ENCODE measurements at regions not wholly inside any gene's neighbourhood (a gene's known extent, or its start where the extent isn't known, plus 50 kb on each side); places are given as distances from the start of the nearest gene placed in this dataset.

- H3K9me3 ChIP-seq (replicated peaks in 1 of 3): no peaks in the 10 kb centered on the region
- intact Hi-C loops (cut with DNase I): no loop called here
- no peaks in the 10 kb centered on the region for H3K27me3 ChIP-seq
- DNase-seq: no peak
- TF ChIP-seq POLR2A (IDR thresholded peaks at IDR 0.05): no peak
- no peak for TF ChIP-seq CTCF (IDR thresholded peaks at IDR 0.05)
- no peak overlapping the region for H3K27ac ChIP-seq
- H3K4me1 ChIP-seq (replicated peaks in 1 of 2): no peaks in the 10 kb centered on the region
- no peaks in the 10 kb centered on the region for H3K36me3 ChIP-seq (replicated peaks in 1 of 2)
- no peak overlapping the region for H3K4me3 ChIP-seq
- WGBS, 4 donors: 66 to 79% (median 71%) methylated on average over 4 to 9 of the region's 9 CpGs
These were observed 121.6 kb upstream of the PMEPA1 start for GRCh38 chr20:57831326-57831992.

GRCh38 chr20:57830515-57830895 lies 120.7 kb upstream of the PMEPA1 start:
- no peak for TF ChIP-seq POLR2A (IDR thresholded peaks at IDR 0.05)
- TF ChIP-seq CTCF (IDR thresholded peaks at IDR 0.05): no peak
- intact Hi-C loops (cut with DNase I): no loop called here
- Histone ChIP-seq H3K27ac (no peak overlapping the region), H3K36me3 (replicated peaks in 1 of 2) (no peaks in the 10 kb centered on the region), H3K4me3 (no peak overlapping the region), H3K4me1 (replicated peaks in 1 of 2) (no peaks in the 10 kb centered on the region), H3K27me3 (no peaks in the 10 kb centered on the region), H3K9me3 (replicated peaks in 1 of 3) (no peaks in the 10 kb centered on the region)
- WGBS, 4 donors: 82 to 92% (median 90%) methylated on average over 12 of the region's 12 CpGs
- no peak for DNase-seq

GRCh38 chr20:57829805-57830514 lies 120.1 kb upstream of the PMEPA1 start:
- 79 to 87% (median 85%) methylated on average over 3 to 9 of the region's 9 CpGs for WGBS, 4 donors
- Histone ChIP-seq H3K27ac (no peak overlapping the region), H3K4me3 (no peak overlapping the region), H3K9me3 (replicated peaks in 1 of 3) (no peaks in the 10 kb centered on the region), H3K4me1 (replicated peaks in 1 of 2) (no peaks in the 10 kb centered on the region), H3K27me3 (no peaks in the 10 kb centered on the region), H3K36me3 (replicated peaks in 1 of 2) (no peaks in the 10 kb centered on the region)
- TF ChIP-seq POLR2A (IDR thresholded peaks at IDR 0.05) (no peak), CTCF (IDR thresholded peaks at IDR 0.05) (no peak)
- DNase-seq: no peak
- intact Hi-C loops (cut with DNase I): no loop called here

GRCh38 chr20:57829336-57829735 lies 119.5 kb upstream of the PMEPA1 start:
- H3K27ac ChIP-seq: no peak overlapping the region
- no peaks in the 10 kb centered on the region for H3K4me1 ChIP-seq (replicated peaks in 1 of 2)
- WGBS, 4 donors: 73 to 84% (median 81%) methylated on average over 6 of the region's 6 CpGs
- no peak for DNase-seq
- H3K9me3 ChIP-seq (replicated peaks in 1 of 3): no peaks in the 10 kb centered on the region
- H3K36me3 ChIP-seq (replicated peaks in 1 of 2): no peaks in the 10 kb centered on the region
- H3K4me3 ChIP-seq: no peak overlapping the region
- intact Hi-C loops (cut with DNase I): no loop called here
- H3K27me3 ChIP-seq: no peaks in the 10 kb centered on the region
- no peak for TF ChIP-seq POLR2A (IDR thresholded peaks at IDR 0.05)
- TF ChIP-seq CTCF (IDR thresholded peaks at IDR 0.05): no peak
